ENCODE measurements at regions not wholly inside any gene's neighbourhood (a gene's known extent, or its start where the extent isn't known, plus 50 kb on each side); places are given as distances from the start of the nearest gene placed in this dataset.

GRCh38 chr9:17083258-17083657, 51.6 kb upstream of the CNTLN start:
- intact Hi-C loops (cut with micrococcal nuclease), result no loop called here
- Histone ChIP-seq H3K27me3 (ENCODE audit: low read depth) (no peaks in the 10 kb centered on the region), H3K4me3 (no peak overlapping the region), H3K27ac (replicated peaks) (no peak overlapping the region), H3K9me3 (replicated peaks) (no peaks in the 10 kb centered on the region), H3K4me1 (no peaks in the 10 kb centered on the region), H3K36me3 (no peaks in the 10 kb centered on the region)
- DNase-seq, result no peak
- no peak for TF ChIP-seq CTCF (IDR thresholded peaks at IDR 0.05; ENCODE audit: borderline replicate concordance)

GRCh38 chr9:17082343-17083064, 52.3 kb upstream of the CNTLN start:
- Histone ChIP-seq H3K9me3 (replicated peaks) (no peaks in the 10 kb centered on the region), H3K4me1 (no peaks in the 10 kb centered on the region), H3K36me3 (no peaks in the 10 kb centered on the region), H3K27me3 (ENCODE audit: low read depth) (no peaks in the 10 kb centered on the region), H3K4me3 (no peak overlapping the region), H3K27ac (replicated peaks) (no peak overlapping the region)
- no peak for DNase-seq
- TF ChIP-seq CTCF (IDR thresholded peaks at IDR 0.05; ENCODE audit: borderline replicate concordance), result no peak
- intact Hi-C loops (cut with micrococcal nuclease), result no loop called here

GRCh38 chr9:17081814-17082213, 53.0 kb upstream of the CNTLN start:
- no peak for TF ChIP-seq CTCF (IDR thresholded peaks at IDR 0.05; ENCODE audit: borderline replicate concordance)
- intact Hi-C loops (cut with micrococcal nuclease), result no loop called here
- Histone ChIP-seq H3K4me1 (no peaks in the 10 kb centered on the region), H3K27me3 (ENCODE audit: low read depth) (no peaks in the 10 kb centered on the region), H3K9me3 (replicated peaks) (no peaks in the 10 kb centered on the region), H3K36me3 (no peaks in the 10 kb centered on the region), H3K4me3 (no peak overlapping the region), H3K27ac (replicated peaks) (no peak overlapping the region)
- DNase-seq, result no peak

- no peaks in the 10 kb centered on the region for H3K4me1 ChIP-seq
- H3K4me3 ChIP-seq, result no peak overlapping the region
- no peaks in the 10 kb centered on the region for H3K9me3 ChIP-seq (replicated peaks)
- no peaks in the 10 kb centered on the region for H3K27me3 ChIP-seq (ENCODE audit: low read depth)
- no peak for TF ChIP-seq CTCF (IDR thresholded peaks at IDR 0.05; ENCODE audit: borderline replicate concordance)
- H3K27ac ChIP-seq (replicated peaks), result no peak overlapping the region
- no peaks in the 10 kb centered on the region for H3K36me3 ChIP-seq
- no peak for DNase-seq
- intact Hi-C loops (cut with micrococcal nuclease), result no loop called here
Measured at GRCh38 chr9:17081351-17081750, 53.5 kb upstream of the CNTLN start.

GRCh38 chr9:17075758-17076485, 58.9 kb upstream of the CNTLN start:
- intact Hi-C loops (cut with micrococcal nuclease), result no loop called here
- Histone ChIP-seq H3K27ac (replicated peaks) (no peak overlapping the region), H3K4me3 (no peak overlapping the region), H3K36me3 (no peaks in the 10 kb centered on the region), H3K27me3 (ENCODE audit: low read depth) (no peaks in the 10 kb centered on the region), H3K9me3 (replicated peaks) (no peaks in the 10 kb centered on the region), H3K4me1 (no peaks in the 10 kb centered on the region)
- DNase-seq, result no peak
- TF ChIP-seq CTCF (IDR thresholded peaks at IDR 0.05; ENCODE audit: borderline replicate concordance), result no peak

Data from left ventricle myocardium inferior (tissue), 1 donor.